Stimulated activated CD8-positive, alpha-beta memory T cell treated with anti-CD3 and anti-CD28 coated beads, Interleukin-4, amount 100 ng/mL, for 24 hours (primary cell): ENCODE measurements at regions not wholly inside any gene's neighbourhood (a gene's known extent, or its start where the extent isn't known, plus 50 kb on each side); places are given as distances from the start of the nearest gene placed in this dataset.
"Not testable (repeated sequence)": the region's sequence is repeated elsewhere in the genome, so short reads cannot be mapped to it uniquely, and the experiment has no call there.

Experiments
- DNase-seq: peaks from one replicate; pipeline ENCODE4 v3.0.0-alpha.2; 2020; ENCODE audit warnings: low read depth

DNA sequence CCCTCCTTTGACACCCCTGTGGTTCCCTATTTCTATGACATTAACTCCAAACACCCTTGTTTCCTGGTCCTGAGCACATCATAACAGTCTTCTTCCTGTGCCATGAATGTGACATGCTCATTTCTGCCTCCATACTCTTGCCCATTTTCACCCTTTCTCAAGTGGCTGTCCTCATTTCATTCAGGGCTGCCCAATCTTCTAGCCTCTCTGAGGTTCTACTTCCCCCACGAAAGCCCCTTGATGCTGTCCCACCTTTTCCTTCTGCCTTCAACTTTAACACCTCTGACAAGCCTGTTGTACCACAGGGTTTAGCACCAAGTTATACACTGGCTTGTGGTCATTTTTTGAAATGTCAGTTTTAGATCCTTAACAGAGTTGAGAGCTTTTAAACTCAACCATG, 136.2 kb upstream of the BOD1L1 start:
- no peak for DNase-seq

DNA sequence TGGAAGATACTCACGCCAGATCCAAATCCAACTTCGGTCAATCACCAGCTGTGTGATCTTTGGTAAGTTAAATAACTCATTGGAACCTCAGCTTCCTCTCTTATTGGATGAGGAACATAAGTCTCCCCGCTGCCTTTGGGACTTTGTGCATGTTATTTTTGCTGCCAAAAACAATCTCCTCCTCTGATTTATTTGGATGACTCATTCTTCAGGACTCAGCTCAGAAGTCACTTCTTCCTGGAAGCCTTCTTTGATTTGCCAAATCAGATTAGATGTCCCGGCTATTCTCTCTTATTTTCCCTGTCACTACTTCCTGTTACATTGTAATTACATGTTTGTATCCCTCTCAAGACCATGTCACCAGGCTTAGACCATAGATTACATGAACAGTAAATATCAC, 138.0 kb upstream of the BOD1L1 start:
- no peak for DNase-seq

DNA sequence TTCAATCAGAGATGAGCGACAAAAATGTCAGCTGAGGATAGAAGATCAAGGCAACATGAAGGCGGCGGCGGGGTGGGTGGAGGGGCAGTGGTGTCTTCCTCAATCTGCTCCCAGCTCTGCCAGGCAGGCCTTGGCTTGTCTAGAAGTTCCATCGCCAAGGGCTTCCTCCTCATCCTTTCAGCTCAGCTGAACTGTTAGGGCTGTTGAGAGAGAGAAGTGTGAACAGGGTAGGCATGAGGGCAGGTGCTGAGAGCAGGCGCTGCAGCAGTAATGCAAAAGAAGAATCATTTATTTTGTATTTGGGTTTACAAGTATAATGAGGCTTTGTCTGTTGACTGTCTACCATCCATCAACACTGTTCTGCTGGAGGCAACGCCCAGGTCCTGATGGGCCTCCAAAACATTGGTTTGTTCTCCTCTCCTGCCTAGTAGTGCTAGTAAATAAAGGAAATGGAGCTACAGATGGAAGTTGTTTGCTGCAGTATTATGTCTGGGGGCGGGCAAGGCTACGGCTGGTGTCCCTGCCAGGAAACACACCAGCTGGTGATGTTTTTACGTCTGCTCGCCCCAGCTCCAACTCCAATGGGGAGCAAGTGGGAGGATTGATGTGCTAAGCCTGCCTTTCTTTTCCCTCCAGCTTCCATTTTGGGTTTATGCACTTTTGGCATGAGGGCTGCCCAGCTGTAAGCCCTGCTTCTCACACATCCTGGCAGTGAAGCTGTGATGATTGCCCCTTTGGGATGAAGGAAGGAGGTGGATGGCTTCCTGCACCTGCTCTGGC, 139.4 kb upstream of the BOD1L1 start:
- no peak for DNase-seq

DNA sequence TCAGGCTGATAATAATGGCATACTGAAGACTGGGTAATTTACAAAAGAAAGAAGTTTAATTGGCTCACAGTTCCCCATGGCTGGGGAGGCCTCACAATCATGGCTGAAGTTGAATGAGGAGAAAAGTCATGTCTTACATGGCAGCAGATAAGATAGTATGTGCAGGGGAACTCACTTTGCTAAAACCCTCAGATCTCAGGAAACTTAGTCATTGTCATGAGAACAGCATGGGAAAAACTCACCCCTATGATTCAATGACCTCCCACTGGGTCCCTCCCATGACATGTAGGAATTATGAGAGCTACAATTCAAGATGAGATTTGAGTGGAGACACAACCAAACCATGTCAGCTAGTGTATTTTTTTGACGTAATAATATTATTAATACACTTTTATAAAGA, 149.8 kb upstream of the BOD1L1 start:
- no peak for DNase-seq

DNA sequence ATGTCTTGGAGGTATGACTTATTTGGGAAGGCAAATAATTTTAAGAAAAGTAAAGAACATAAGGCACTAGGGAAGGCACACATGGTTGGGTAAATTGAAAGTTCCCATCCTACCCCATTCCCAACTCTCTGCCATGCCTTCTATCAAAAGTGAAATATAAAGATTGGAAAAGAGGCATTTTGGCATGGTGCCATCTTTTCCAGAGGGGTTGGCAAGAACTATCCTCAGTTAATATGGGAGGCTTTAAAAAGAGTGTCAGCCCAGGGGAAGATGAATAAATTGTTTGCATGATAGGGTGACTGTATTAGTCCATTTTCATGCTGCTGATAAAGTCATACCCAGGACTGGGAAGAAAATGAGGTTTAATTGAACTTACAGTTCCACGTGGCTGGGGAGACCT, 150.8 kb upstream of the BOD1L1 start:
- no peak for DNase-seq

DNA sequence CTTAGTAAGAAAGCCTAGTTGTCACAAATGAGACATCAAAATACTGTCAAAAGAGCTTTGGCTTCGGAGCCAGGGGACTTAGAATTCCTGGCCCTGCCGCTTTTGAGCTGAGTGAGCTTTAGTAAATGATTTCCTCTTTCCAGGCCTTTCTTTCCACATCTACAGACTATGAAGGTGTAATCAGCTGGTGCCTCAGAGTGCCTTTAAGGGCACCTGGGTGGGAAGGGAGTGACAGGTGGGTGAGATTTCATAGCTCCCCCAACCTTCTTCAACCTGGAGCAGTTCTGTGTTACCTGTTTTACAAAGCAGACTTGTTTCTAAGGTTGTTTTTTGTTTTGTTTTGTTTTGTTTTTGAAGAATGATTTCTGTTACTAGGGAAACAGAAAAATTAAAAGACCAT, 154.7 kb upstream of the BOD1L1 start:
- DNase-seq: no peak

DNA sequence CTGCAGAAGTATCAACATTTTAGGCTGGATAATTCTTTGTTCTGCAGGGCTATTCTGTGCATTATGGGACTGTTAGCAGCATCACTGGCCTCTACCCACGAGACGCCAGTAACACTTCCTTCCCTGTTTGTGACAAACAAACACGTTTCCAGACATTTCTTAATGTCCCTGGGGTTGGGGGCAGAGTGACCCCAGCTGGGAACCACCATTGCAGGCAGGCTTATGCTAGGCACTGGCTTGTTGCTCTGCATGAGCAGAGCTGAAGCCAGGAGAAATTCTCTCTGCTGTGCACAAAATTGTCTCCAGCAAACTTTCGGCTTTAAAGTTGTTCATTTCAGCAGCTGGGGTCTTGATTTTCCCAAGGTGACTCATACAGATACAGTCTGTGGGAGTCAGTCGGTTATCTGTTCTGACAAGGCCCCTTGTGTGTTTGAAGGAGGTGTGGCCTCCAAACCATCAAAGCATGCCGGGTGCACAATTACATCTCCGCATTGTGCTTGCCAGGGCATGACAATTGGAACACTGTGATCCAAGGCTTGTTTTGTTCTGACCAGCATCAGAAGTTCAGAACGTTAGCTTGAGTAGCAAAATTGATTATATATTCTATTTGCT, 156.4 kb upstream of the BOD1L1 start:
- DNase-seq: no peak

DNA sequence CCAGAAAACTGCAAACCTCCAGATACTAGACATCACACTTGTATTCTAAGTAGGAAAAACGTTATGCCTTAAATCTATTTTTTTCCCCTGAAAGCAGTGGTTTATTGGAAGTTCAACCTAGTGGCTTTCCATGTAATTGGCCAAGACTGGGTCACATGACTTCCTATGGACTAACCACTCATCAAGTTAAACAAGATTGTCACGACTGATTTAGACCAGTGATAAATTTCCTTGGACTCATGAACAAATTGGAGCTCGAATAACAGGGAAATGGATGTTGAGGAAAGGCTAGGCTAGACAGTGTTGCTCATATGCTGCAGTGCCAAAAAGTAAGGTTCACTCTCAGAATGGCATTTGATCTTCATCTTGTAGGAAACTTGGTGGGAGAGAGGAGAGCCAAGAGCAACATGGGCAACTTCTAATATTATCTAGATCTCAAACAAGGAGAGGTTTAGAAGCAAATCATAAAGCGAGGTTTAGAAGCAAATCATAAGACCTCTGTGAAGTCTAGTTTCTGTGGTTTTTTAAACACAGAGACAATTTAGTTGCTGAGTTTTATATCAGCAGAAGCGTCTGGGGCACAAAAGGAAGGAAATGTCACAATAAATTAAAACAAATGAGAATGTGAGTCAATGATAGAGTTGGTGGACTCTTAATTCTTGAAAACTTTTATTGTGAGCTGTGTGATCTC, 165.6 kb upstream of the BOD1L1 start:
- no peak for DNase-seq

DNA sequence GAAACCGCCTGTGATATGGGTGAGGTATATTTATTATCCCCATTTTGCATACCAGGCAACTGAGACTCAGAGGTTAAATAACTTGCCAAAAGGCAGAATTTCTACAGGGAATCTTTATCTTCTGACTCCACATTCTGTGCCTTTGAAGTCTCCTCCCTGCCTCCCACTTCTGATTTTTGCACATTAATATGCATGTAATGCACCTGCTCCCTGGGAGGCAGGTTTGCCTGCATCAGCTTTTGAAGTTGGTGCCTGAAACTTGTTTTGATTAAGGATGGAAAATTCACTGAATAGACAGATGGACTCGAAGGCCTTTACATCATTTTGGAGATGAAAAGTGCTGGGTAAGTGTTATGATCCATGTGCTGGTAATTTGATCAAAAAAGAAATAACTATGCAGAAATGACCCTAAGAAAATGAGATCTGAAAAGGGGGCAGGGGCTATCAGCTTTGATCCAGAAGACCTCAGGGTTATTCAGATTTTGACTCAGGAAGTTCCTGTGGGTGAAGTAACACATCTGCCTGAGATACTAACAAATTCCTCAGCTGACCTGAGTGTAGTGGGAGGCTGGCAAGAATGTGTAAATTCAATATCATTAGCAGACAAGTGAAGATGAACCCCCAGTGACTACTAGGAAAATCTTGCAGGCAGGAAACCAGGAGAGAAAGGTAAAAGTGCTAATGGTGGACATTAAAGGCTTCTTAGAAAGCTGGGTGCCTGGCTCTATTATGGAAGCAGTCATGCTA, 167.5 kb upstream of the BOD1L1 start:
- DNase-seq: no peak

DNA sequence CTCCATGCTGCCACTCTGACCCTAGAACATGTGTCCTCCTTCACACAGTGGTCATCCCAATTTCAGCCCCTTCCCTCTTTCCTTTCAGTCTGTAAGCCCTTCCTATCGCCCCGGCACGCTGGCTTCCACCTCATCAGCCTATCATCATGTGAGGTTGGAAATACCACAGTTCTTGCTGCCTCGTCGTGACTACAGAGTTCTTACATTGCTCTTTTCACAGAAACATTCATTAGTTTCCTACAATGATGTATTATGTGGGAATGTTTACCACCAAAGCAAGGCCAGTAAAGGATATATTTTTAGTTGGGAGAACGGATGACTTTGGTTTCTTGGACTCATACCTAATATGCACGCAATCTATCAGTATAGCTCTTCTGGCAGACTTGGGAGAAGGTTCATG, 169.5 kb upstream of the BOD1L1 start:
- no peak for DNase-seq

DNA sequence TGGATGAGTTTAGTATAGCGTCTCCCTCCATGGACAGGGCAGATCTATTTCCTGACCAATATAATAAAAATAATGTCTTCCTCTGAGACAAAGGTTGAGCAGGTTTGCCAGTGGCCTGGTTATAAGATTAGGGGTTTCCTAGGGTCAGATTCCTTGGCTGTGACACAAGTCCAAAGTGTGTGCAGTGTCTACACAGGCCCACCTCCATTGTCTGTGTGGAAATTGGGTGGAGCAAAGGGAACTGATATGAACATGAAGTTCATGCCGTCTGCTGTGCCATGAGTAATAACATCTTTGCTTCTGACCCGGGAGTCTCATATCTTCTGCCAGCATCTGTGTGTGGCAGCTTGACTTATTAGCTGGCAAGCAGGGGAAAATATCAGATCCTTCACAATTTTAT, 187.7 kb upstream of the BOD1L1 start:
- no peak for DNase-seq

DNA sequence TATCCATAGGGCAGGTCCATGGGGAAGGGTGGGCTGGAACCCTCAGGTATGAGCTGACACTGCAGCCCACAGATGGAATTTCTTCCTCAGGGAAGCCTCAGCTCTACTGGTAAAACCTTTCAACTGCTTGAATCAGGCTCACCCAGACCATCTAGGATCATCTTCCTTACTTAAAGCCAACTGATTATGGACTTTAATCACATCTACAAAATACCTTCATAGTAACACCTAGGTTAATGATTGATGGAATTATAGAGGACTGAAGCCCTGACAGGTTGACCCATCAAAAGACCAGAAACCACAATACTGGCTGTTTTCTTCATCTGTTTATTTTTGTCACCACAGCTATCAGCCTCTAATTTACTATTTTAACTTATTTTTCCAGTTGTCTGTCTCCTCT, 188.9 kb upstream of the BOD1L1 start:
- no peak for DNase-seq

DNA sequence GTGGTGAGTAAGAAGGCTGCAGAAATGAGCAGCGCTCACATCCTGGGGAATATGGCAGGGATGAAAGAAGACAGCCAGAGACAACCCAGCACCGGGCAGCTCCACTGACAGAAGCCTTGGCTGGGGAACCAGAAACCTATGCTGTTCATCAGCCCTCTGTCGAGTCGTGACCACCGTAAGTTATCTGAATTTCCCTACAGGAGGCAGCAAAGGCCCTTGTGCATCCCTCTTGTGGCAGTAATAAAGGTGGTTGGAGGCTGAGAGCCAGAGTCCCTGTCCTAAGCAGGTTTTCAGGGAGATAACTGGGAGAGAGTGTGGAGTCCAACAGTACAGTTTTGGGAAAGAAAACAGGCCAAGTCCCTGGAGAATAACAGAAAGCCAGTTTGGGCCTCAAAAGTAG, 194.0 kb upstream of the BOD1L1 start:
- DNase-seq: no peak

DNA sequence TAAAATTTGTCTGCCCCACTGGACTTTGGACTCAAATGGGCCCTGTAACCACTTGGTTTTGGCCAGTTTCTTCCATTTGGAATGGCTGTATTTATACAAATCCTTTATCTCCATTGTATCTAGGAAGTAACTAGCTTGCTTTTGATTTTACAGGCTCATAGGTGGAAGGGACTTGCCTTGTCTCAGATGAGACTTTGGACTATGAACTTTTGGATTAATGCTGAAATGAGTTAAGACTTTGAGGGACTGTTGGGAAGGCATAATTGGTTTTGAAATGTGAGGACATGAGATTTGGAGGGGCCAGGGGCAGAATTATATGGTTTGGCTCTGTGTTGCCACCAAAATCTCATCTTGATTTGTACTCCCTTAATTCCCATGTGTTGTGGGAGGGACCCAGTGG, 198.3 kb upstream of the BOD1L1 start:
- not testable (repeated sequence) for DNase-seq

DNA sequence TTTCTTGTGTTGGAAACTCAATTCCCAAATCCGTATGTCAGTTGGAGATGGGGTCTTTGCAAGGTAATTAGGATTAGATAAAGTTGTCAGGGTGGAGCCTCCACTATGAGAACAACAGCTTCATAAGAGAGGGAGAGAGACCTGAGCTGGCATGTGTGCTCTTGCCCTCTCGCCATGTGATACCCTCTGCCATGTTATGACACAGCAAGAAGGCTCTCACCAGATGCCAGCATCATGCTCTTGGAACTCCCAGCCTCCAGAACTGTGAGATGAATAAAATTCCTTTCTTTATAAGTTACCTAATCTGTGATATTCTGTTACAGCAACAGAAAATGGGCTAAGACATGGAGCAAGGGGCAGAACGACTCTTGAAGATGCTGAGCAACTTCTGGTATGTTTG, 201.9 kb upstream of the BOD1L1 start:
- no peak for DNase-seq

DNA sequence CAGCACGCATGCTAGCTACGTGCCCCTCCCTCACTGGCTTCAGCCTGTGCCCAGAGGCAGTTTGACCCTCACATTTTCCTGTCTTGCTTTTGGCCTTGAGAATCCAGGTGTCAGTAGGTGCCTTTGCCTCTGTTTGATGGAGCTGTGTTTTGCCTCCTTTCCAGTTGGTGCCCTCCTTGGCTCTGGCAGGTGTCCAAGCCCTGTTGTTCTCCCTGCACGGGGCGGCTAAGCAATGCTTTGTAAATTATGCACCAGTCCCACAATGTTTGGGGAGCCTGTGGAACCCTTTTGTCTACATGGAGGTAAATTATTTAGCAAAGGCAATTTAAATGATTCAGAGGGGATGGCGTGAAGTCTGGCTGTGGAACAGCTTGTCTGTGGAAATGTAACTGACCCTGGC, 202.9 kb upstream of the BOD1L1 start:
- DNase-seq: no peak

DNA sequence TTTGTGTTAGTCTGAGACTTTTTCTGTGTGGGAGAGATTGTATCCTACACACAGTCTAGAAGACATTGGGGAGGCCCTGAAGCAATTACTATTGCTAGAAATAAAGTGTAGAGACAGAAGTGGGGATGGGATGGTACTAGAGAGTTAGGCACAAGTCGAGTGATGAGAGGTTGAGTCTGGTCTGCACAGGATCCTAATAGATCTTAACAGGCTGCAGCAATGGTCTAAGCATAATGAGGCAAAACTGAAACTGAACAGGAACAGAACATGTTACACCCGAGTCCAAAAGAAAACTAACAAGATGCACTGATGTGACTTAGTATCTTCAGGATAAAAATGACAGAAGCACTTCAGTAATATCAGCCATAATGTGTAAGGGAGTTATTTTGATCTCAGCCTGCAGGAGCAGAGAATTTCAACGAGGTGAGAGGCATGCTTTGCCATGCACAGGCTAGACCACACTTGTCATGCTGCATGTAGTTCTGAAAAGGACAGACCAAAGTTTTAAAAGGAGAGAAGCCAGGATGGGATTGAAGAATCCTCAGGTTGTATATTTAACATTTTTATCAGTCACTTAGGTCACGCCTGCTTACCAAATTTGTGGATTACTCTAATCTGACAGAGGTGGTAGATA, 205.8 kb upstream of the BOD1L1 start:
- no peak for DNase-seq

DNA sequence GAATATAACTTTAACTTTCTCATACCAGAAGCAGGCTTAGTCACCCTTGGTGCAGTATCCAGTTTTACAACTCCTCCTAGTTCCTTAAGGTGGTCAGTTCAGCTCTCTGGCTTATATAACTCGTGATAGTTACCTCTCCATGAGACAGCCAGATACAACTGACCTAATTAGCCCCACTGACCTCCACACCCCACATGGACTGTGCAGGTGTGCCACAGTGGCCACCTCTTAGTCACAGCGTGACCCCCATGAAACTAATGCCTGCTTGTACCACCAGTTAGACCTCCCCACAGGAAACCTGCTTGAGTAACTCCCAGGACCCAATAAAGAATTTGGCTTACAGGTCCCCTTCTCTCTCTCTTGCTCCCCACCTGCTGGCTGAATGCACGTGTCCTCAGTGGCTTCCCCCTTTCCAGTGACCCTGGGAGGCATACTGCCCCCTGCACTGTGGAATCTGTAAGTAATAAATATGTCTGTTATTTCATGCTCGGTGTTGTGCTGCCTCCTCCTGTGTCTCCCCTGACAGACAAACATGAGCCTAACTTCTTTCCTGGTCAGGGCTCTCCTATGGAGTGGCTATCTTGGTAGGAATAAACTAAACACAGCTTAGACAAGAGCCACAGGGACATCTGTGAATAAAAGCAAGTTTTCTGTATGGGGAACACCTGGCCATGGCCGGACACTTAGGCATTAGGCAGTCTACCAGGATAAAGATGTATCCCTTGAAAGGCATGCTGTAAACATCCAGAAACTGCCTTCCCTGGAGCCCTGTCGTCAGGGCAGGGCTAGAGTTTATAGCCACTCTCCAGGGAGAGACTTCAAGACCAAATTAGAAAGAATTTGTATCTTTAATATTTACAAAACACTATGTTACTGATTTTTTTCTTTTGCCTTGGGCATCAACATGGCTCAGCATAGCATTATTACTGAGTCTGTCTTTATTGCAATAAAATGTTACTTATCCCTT, 209.7 kb upstream of the BOD1L1 start:
- no peak for DNase-seq

DNA sequence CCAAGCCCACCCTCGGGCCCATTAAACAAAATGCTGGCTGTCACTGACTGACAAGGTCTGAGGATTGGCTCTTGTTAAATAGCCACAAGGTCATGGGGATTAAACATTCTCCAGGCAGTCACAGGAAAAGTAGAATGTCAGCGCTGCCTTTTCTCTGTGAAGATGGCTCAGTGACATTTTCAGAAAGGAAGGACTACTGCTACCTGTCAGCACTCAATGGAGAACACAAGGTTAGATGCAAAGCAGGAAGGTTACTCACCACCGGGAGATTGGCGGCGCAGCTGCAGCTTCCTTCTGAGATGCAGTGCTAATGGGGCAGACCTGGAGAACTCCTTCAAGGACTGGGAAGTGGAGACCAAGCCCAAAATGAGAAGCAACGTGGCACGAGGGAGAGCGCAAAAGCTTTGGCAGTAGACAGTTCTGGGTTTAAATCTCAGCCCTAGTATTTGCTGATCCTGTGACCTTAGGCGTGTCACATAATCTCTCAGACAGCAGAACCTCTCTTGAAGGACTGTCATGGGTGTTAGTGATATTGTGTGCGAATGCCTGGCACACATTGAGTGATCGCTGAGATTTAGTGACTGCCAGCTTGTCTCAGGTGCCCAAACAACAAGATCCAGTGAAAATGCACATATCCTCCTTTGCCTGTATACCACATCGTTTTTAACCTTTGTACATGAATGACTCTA, 213.1 kb upstream of the BOD1L1 start:
- no peak for DNase-seq

DNA sequence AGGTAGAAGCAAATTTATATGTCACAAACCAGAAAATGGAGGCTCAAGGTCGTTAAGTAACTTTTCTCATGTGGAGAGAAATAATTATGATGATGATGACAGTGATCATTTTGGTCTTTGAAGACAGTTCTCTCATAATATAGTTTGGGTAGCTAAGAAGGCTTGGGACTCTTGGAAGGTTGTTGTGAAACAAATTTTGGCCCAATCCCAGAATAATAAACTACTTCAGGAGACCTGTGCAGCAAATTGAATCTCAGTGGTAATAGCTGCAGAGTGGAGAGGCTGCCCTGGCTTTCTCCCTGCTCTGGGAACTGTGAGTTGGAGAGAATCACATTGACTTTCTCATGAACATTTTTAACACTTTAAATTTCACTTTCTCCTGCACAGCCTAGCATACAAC, 217.2 kb upstream of the BOD1L1 start:
- no peak for DNase-seq

DNA sequence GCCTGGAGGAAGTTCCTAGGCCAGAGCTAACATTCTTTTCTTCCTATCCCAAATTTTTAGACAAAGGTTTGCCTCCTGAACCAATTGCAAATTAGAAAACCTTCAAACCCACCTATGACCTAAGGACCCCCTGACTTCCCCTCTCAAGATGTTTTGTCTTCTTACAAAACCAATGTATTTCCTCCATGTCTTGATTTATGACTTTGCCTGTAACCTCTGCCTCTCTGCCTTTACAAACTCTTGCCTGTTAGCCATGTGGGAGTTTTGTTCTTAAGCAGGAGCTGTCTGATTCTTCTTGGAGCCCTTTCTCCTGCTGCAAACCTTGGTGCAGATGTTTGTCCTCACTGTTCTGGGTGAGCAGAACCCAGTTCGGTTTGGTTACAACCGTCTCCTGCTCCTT, 222.3 kb upstream of the BOD1L1 start:
- DNase-seq: no peak
